ENCODE measurements at regions not wholly inside any gene's neighbourhood (a gene's known extent, or its start where the extent isn't known, plus 50 kb on each side); places are given as distances from the start of the nearest gene placed in this dataset.

DNA sequence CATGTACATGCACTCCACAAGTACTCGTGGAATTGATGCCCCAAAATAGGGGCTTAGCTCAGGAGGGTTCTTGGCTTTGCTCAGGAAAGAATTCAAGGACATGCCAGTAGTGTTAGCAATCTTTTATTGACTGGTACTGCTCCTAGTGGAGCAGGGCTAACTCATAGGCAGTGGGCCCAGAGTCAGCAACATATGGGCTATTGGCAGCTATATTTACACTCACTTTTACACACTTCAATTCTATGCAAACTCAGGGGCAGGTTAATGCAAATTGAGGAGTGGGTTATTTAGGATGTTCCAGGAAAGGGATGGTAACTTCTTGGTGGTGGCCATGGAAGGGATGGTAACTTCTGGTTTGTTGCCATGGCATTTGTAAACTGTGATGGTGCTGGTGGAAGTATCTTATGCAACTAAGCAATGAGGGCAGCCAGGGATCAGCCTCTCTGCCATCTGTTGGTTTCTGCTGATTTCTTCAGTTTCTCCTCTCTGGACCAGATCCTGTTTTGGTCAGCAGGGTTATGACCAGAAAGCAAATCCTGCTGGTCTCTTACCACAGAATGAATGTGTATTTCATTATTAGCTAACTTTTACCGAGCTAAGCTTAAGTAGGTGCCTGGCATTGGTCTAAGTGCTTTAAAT, 69.2 kb upstream of the FAT1 start:
- TF ChIP-seq FOXK2 (IDR thresholded peaks at IDR 0.05) = no peak
- no peak for TF ChIP-seq SP1 (IDR thresholded peaks at IDR 0.05)
- no peak for TF ChIP-seq ARNT (IDR thresholded peaks at IDR 0.05)
- TF ChIP-seq L3MBTL2 (conservative IDR thresholded peaks at IDR 0.05) = no peak
- no peak for TF ChIP-seq SUZ12 (IDR thresholded peaks at IDR 0.05)
- no peak for TF ChIP-seq NFRKB (IDR thresholded peaks at IDR 0.05)
- TF ChIP-seq FOXM1 (IDR thresholded peaks at IDR 0.05; ENCODE audit: borderline replicate concordance) = no peak
